Breast epithelium (tissue), 3 donors: ENCODE measurements at regions not wholly inside any gene's neighbourhood (a gene's known extent, or its start where the extent isn't known, plus 50 kb on each side); places are given as distances from the start of the nearest gene placed in this dataset.

Source experiments
- POLR2A ChIP-seq: fragments of 450-650 bp; IDR thresholded peaks from one replicate; pipeline ENCODE4 v1.6.1; 2016; ENCODE audit warnings: antibody characterized with exemption, mild to moderate bottlenecking, moderate library complexity
- POLR2AphosphoS5 ChIP-seq, 3 donors: sonication (generic); formaldehyde crosslinking; IDR thresholded peaks; one replicate each; pipeline ENCODE4 v1.6.1; 2017; ENCODE audit warnings: antibody characterized with exemption in 3 of 3
- TF ChIP-seq, protein P1 (sequence below), 3 donors: fragments of 450-650 bp; IDR thresholded peaks; one replicate each; pipeline ENCODE4 v1.5.1; 2016 to 2017; ENCODE audit warnings: antibody characterized with exemption in 3 of 3, mild to moderate bottlenecking in 3 of 3, moderate library complexity in 3 of 3

DNA sequence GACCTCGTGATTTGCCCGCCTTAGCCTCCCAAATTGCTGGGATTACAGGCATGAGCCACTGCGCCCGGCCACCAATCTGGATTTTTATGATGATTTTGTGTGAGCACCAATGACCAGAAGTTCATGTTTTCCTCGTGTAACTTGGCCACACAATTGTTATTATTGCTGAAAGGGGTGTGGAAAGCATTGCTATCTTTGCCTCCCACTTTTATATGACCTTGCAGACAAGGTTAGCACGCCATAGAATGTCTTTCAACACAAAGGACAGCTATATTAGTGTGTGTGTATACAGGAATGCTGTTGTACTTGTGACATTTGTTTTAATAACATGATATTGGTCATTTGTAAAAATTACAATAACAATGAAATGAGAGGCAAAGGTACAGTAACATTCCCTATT is 155.0 kb upstream of the ERCC6L2 start:
- TF ChIP-seq, protein P1, sequence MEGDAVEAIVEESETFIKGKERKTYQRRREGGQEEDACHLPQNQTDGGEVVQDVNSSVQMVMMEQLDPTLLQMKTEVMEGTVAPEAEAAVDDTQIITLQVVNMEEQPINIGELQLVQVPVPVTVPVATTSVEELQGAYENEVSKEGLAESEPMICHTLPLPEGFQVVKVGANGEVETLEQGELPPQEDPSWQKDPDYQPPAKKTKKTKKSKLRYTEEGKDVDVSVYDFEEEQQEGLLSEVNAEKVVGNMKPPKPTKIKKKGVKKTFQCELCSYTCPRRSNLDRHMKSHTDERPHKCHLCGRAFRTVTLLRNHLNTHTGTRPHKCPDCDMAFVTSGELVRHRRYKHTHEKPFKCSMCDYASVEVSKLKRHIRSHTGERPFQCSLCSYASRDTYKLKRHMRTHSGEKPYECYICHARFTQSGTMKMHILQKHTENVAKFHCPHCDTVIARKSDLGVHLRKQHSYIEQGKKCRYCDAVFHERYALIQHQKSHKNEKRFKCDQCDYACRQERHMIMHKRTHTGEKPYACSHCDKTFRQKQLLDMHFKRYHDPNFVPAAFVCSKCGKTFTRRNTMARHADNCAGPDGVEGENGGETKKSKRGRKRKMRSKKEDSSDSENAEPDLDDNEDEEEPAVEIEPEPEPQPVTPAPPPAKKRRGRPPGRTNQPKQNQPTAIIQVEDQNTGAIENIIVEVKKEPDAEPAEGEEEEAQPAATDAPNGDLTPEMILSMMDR (IDR thresholded peaks at IDR 0.05), result no peak
- TF ChIP-seq POLR2A (no peak), POLR2AphosphoS5 (IDR thresholded peaks at IDR 0.05) (no peak)
